OCI-LY1 (cell line): ENCODE measurements at regions not wholly inside any gene's neighbourhood (a gene's known extent, or its start where the extent isn't known, plus 50 kb on each side); places are given as distances from the start of the nearest gene placed in this dataset.

Source experiments
- H2AFZ ChIP-seq: fragments of 200-600 bp; sonication (generic), shearing (Covaris generic); 2 replicates; pipeline ENCODE4 v1.6.0; 2014; ENCODE audit warnings: antibody characterized with exemption, mild to moderate bottlenecking, low read length
- H3F3A ChIP-seq: fragments of 200-600 bp; sonication (generic), shearing (Covaris generic); 2 replicates; pipeline ENCODE4 v1.6.0; 2014; ENCODE audit warnings: mild to moderate bottlenecking, antibody characterized with exemption, low read length, moderate library complexity; ENCODE audit not compliant: insufficient read depth
- H3K27ac ChIP-seq: fragments of 200-600 bp; sonication (generic); 2 replicates; pipeline ENCODE4 v1.5.1; 2014; ENCODE audit warnings: low read length, mixed run types, mild to moderate bottlenecking, low read depth; ENCODE audit not compliant: poor library complexity, severe bottlenecking
- H3K27me3 ChIP-seq: fragments of 200-600 bp; sonication (generic); 2 replicates; pipeline ENCODE4 v1.6.0; 2014; ENCODE audit warnings: antibody characterized with exemption, mild to moderate bottlenecking, low read length, moderate library complexity; ENCODE audit not compliant: insufficient read depth
- H3K36me3 ChIP-seq: fragments of 200-600 bp; sonication (generic); 2 replicates; pipeline ENCODE4 v1.6.1; 2014; ENCODE audit warnings: mild to moderate bottlenecking, antibody characterized with exemption, low read length, moderate library complexity, mixed read lengths; ENCODE audit not compliant: insufficient read depth
- H3K4me1 ChIP-seq: fragments of 200-600 bp; sonication (generic); 2 replicates; pipeline ENCODE4 v1.5.1; 2014; ENCODE audit warnings: mild to moderate bottlenecking, low read length, moderate library complexity; ENCODE audit not compliant: insufficient read depth, severe bottlenecking
- H3K4me2 ChIP-seq: fragments of 200-600 bp; sonication (generic), shearing (Covaris generic); 2 replicates; pipeline ENCODE4 v1.6.1; 2014; ENCODE audit warnings: low read length
- H3K4me3 ChIP-seq: fragments of 200-600 bp; sonication (generic); 2 replicates; pipeline ENCODE4 v1.5.1; 2014; ENCODE audit warnings: low read length, low read depth, mild to moderate bottlenecking, mixed read lengths; ENCODE audit not compliant: poor library complexity, severe bottlenecking
- H3K79me2 ChIP-seq: fragments of 200-600 bp; shearing (Covaris generic); 2 replicates; pipeline ENCODE4 v1.6.1; 2016; ENCODE audit warnings: mixed run types, low read length, mixed read lengths; ENCODE audit not compliant: insufficient read depth
- H3K9ac ChIP-seq: fragments of 200-600 bp; sonication (generic), shearing (Covaris generic); 2 replicates; pipeline ENCODE4 v1.6.1; 2014; ENCODE audit warnings: mild to moderate bottlenecking, low read length, mixed read lengths
- H3K9me2 ChIP-seq: fragments of 200-600 bp; sonication (generic), shearing (Covaris generic); 2 replicates; pipeline ENCODE4 v1.6.1; 2014; ENCODE audit warnings: low read depth, mild to moderate bottlenecking, low read length, mixed read lengths
- H3K9me3 ChIP-seq: fragments of 200-600 bp; shearing (Covaris generic); 2 replicates; pipeline ENCODE4 v1.6.1; 2014; ENCODE audit warnings: low read length, mixed read lengths
- H4K20me1 ChIP-seq: fragments of 200-600 bp; sonication (generic), shearing (Covaris generic); 2 replicates; pipeline ENCODE4 v1.6.0; 2016; ENCODE audit warnings: mild to moderate bottlenecking, low read length; ENCODE audit not compliant: insufficient read depth
- EZH2 ChIP-seq: fragments of 200-600 bp; sonication (generic), shearing (Covaris generic); IDR thresholded peaks from 2 replicates; pipeline ENCODE4 v1.8.0; 2017; ENCODE audit warnings: borderline replicate concordance, mixed run types, mild to moderate bottlenecking, antibody characterized with exemption, low read length, moderate library complexity, mixed read lengths
- TF ChIP-seq, protein P1 (sequence below): fragments of 200-600 bp; sonication (generic), shearing (Covaris generic); IDR thresholded peaks from 2 replicates; pipeline ENCODE4 v1.5.1; 2017; ENCODE audit warnings: mild to moderate bottlenecking, antibody characterized with exemption, low read length, moderate library complexity, mixed read lengths

DNA sequence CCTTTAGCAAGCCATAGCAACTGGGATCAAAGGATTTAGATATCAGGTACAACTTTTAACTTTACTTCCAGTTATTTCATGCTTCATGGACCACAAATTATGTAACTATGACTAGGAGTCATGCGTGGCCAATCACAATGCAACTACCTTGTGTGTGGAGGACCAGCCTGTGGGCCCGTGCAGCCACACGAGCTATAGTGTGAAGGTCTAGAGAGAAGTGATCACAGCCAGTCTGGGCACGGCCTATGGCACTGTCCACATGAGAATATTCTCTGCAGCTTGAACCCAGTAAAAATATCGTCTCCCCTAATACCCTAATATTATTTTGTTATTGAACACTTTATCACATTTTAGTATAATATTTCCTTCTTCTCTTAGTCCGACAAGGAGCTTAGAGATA is 464.9 kb upstream of the MIR17HG start:
- H4K20me1 ChIP-seq: no peaks in the 10 kb centered on the region

DNA sequence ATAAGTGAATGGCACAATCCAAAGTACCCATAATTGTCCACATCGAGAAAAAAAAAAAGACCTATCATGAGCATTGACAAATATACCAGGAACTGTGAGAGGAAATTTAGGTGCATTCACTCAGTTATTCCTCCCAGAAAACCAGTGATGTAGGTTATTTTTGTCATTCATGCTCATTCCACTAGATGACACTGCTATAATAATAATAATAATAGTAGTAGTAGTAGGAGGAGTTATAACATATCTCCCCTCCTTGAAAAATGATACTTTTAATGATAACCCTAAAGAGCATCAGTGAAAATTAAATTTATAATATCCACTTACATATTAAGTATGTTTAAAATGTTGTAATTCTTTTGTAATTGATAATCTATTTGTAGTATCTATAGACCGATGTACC is 463.9 kb upstream of the MIR17HG start:
- H2AFZ ChIP-seq: no peak overlapping the region

More for the DNA sequence above, 464.9 kb upstream of the MIR17HG start:
- H3K9me3 ChIP-seq: no peaks in the 10 kb centered on the region
- H3K4me1 ChIP-seq: no peaks in the 10 kb centered on the region
- no peaks in the 10 kb centered on the region for H3K27me3 ChIP-seq
- TF ChIP-seq, protein P1, sequence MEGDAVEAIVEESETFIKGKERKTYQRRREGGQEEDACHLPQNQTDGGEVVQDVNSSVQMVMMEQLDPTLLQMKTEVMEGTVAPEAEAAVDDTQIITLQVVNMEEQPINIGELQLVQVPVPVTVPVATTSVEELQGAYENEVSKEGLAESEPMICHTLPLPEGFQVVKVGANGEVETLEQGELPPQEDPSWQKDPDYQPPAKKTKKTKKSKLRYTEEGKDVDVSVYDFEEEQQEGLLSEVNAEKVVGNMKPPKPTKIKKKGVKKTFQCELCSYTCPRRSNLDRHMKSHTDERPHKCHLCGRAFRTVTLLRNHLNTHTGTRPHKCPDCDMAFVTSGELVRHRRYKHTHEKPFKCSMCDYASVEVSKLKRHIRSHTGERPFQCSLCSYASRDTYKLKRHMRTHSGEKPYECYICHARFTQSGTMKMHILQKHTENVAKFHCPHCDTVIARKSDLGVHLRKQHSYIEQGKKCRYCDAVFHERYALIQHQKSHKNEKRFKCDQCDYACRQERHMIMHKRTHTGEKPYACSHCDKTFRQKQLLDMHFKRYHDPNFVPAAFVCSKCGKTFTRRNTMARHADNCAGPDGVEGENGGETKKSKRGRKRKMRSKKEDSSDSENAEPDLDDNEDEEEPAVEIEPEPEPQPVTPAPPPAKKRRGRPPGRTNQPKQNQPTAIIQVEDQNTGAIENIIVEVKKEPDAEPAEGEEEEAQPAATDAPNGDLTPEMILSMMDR: no peak
- TF ChIP-seq EZH2: no peak
- no peak overlapping the region for H3K9ac ChIP-seq
- H2AFZ ChIP-seq: no peak overlapping the region
- H3K4me3 ChIP-seq: no peak overlapping the region
- H3K4me2 ChIP-seq: no peak overlapping the region
- no peaks in the 10 kb centered on the region for H3K79me2 ChIP-seq
- no peaks in the 10 kb centered on the region for H3K9me2 ChIP-seq
- H3K27ac ChIP-seq: no peak overlapping the region
- no peaks in the 10 kb centered on the region for H3F3A ChIP-seq
- H3K36me3 ChIP-seq: no peaks in the 10 kb centered on the region

GRCh38 chr13:90884066-90884465 is 463.4 kb upstream of the MIR17HG start:
- no peak for TF ChIP-seq EZH2
- no peaks in the 10 kb centered on the region for H3K79me2 ChIP-seq
- no peaks in the 10 kb centered on the region for H3K9me3 ChIP-seq
- no peak overlapping the region for H3K4me2 ChIP-seq
- H3K9me2 ChIP-seq: no peaks in the 10 kb centered on the region
- no peaks in the 10 kb centered on the region for H3F3A ChIP-seq
- no peaks in the 10 kb centered on the region for H4K20me1 ChIP-seq
- H3K36me3 ChIP-seq: no peaks in the 10 kb centered on the region
- H3K4me3 ChIP-seq: no peak overlapping the region
- H3K4me1 ChIP-seq: no peaks in the 10 kb centered on the region
- H3K9ac ChIP-seq: no peak overlapping the region
- H3K27ac ChIP-seq: no peak overlapping the region
- no peaks in the 10 kb centered on the region for H3K27me3 ChIP-seq
- H2AFZ ChIP-seq: no peak overlapping the region

More for the DNA sequence above, 463.9 kb upstream of the MIR17HG start:
- H3K9me2 ChIP-seq: no peaks in the 10 kb centered on the region
- no peaks in the 10 kb centered on the region for H3K27me3 ChIP-seq
- no peak overlapping the region for H3K4me3 ChIP-seq
- no peaks in the 10 kb centered on the region for H3K36me3 ChIP-seq
- no peak overlapping the region for H3K27ac ChIP-seq
- TF ChIP-seq, protein P1: no peak
- TF ChIP-seq EZH2: no peak
- H3K9ac ChIP-seq: no peak overlapping the region
- H3K79me2 ChIP-seq: no peaks in the 10 kb centered on the region
- no peak overlapping the region for H3K4me2 ChIP-seq
- H3F3A ChIP-seq: no peaks in the 10 kb centered on the region
- H4K20me1 ChIP-seq: no peaks in the 10 kb centered on the region
- no peaks in the 10 kb centered on the region for H3K4me1 ChIP-seq
- H3K9me3 ChIP-seq: no peaks in the 10 kb centered on the region
